Fibroblast of lung (primary cell): ENCODE measurements at regions not wholly inside any gene's neighbourhood (a gene's known extent, or its start where the extent isn't known, plus 50 kb on each side); places are given as distances from the start of the nearest gene placed in this dataset.

Source experiments
- DNase-seq, 2 donors: peaks; one replicate each; pipeline versions ENCODE4 v3.0.0 to v3.0.0-alpha.2; 2010; ENCODE audit warnings: low read depth in 2 of 2
- H2AFZ ChIP-seq: 2 replicates; pipeline ENCODE4 v1.5.1; 2012; ENCODE audit warnings: low read length, control low read depth, inconsistent platforms
- H3K27ac ChIP-seq: 2 replicates; pipeline ENCODE4 v1.5.1; 2011; ENCODE audit warnings: low read length, control low read depth; ENCODE audit not compliant: insufficient read depth
- H3K27me3 ChIP-seq: 2 replicates; pipeline ENCODE4 v1.5.1; 2011; ENCODE audit warnings: mild to moderate bottlenecking, low read length; ENCODE audit not compliant: control insufficient read depth, insufficient read depth
- H3K36me3 ChIP-seq: 2 replicates; pipeline ENCODE4 v1.5.1; 2011; ENCODE audit warnings: low read length; ENCODE audit not compliant: control insufficient read depth, insufficient read depth
- H3K4me1 ChIP-seq: 2 replicates; pipeline ENCODE4 v1.5.1; 2011; ENCODE audit warnings: low read length; ENCODE audit not compliant: control insufficient read depth, insufficient read depth; ENCODE audit errors: extremely low read depth
- H3K4me2 ChIP-seq: 2 replicates; pipeline ENCODE4 v1.5.1; 2011; ENCODE audit warnings: low read length, control low read depth; ENCODE audit not compliant: insufficient read depth; ENCODE audit errors: extremely low read depth
- H3K4me3 ChIP-seq, 4 experiments: fragments of 200-600 bp in 1 of 4; sonication (generic) in 1 of 4; replicated peaks in 1 of 4; 2 replicates each; pipeline ENCODE4 v1.5.1; 2011 to 2016; ENCODE audit warnings: low read length in 4 of 4, low read depth in 3 of 4, mild to moderate bottlenecking in 3 of 4, control low read depth in 2 of 4, inconsistent platforms in 1 of 4, mixed read lengths in 1 of 4; ENCODE audit not compliant: insufficient read depth in 1 of 4; ENCODE audit errors: control extremely low read depth in 1 of 4
- H3K79me2 ChIP-seq: 2 replicates; pipeline ENCODE4 v1.5.1; 2012; ENCODE audit warnings: mild to moderate bottlenecking, low read length, inconsistent platforms; ENCODE audit not compliant: control insufficient read depth, insufficient read depth
- H3K9ac ChIP-seq: 2 replicates; pipeline ENCODE4 v1.5.1; 2011; ENCODE audit warnings: mild to moderate bottlenecking, low read length, control low read depth; ENCODE audit not compliant: insufficient read depth
- H3K9me3 ChIP-seq: 2 replicates; pipeline ENCODE4 v1.5.1; 2012; ENCODE audit warnings: low read depth, low read length; ENCODE audit not compliant: control insufficient read depth, insufficient read depth
- H4K20me1 ChIP-seq: 2 replicates; pipeline ENCODE4 v1.5.1; 2011; ENCODE audit warnings: low read length; ENCODE audit not compliant: control insufficient read depth, insufficient read depth; ENCODE audit errors: extremely low read depth
- EZH2 ChIP-seq: IDR thresholded peaks from 2 replicates; pipeline ENCODE4 v1.5.1; 2012; ENCODE audit warnings: low read length, control low read depth, mild to moderate bottlenecking; ENCODE audit errors: missing control alignments
- TF ChIP-seq, protein P1 (sequence below), 2 donors: IDR thresholded peaks in 1 of 2; conservative IDR thresholded peaks in 1 of 2; 1 replicate in 1 of 2; 2 replicates in 1 of 2; pipeline ENCODE4 v1.5.1; 2011 to 2012; ENCODE audit warnings: low read length in 2 of 2, control low read depth in 1 of 2, inconsistent platforms in 1 of 2, low read depth in 1 of 2, mild to moderate bottlenecking in 1 of 2

- Histone ChIP-seq H4K20me1 (no peaks in the 10 kb centered on the region), H3K27ac (no peak overlapping the region), H3K4me2 (no peak overlapping the region), H2AFZ (no peak overlapping the region), H3K9ac (no peak overlapping the region), H3K4me3 (no peak overlapping the region), H3K9me3 (no peaks in the 10 kb centered on the region), H3K4me1 (peaks cover 2% of the 10 kb centered on the region), H3K79me2 (no peaks in the 10 kb centered on the region), H3K27me3 (no peaks in the 10 kb centered on the region), H3K36me3 (no peaks in the 10 kb centered on the region)
- no peak for TF ChIP-seq EZH2
- TF ChIP-seq, protein P1, sequence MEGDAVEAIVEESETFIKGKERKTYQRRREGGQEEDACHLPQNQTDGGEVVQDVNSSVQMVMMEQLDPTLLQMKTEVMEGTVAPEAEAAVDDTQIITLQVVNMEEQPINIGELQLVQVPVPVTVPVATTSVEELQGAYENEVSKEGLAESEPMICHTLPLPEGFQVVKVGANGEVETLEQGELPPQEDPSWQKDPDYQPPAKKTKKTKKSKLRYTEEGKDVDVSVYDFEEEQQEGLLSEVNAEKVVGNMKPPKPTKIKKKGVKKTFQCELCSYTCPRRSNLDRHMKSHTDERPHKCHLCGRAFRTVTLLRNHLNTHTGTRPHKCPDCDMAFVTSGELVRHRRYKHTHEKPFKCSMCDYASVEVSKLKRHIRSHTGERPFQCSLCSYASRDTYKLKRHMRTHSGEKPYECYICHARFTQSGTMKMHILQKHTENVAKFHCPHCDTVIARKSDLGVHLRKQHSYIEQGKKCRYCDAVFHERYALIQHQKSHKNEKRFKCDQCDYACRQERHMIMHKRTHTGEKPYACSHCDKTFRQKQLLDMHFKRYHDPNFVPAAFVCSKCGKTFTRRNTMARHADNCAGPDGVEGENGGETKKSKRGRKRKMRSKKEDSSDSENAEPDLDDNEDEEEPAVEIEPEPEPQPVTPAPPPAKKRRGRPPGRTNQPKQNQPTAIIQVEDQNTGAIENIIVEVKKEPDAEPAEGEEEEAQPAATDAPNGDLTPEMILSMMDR (conservative IDR thresholded peaks at IDR 0.05 in 1 of 2, IDR thresholded peaks at IDR 0.05 in 1 of 2; ENCODE audit: low read depth in 1 of 2, low read length in 2 of 2) = no peak
- no peak for DNase-seq
These were observed 704.3 kb upstream of the ADAMTS5 start for GRCh38 chr21:27671207-27671606.

- Histone ChIP-seq H2AFZ (no peak overlapping the region), H3K4me2 (no peak overlapping the region), H3K4me1 (peaks cover under 1% of the 10 kb centered on the region), H3K9me3 (no peaks in the 10 kb centered on the region), H3K27me3 (no peaks in the 10 kb centered on the region), H3K9ac (no peak overlapping the region), H3K4me3 (no peak overlapping the region), H3K79me2 (no peaks in the 10 kb centered on the region), H4K20me1 (no peaks in the 10 kb centered on the region), H3K36me3 (no peaks in the 10 kb centered on the region), H3K27ac (no peak overlapping the region)
- TF ChIP-seq, protein P1 (conservative IDR thresholded peaks at IDR 0.05 in 1 of 2, IDR thresholded peaks at IDR 0.05 in 1 of 2; ENCODE audit: low read depth in 1 of 2, low read length in 2 of 2) = no peak
- no peak for TF ChIP-seq EZH2
- DNase-seq = no peak
These were observed 686.6 kb upstream of the ADAMTS5 start for GRCh38 chr21:27653481-27653880.

- Histone ChIP-seq H4K20me1 (no peaks in the 10 kb centered on the region), H3K4me3 (no peak overlapping the region), H3K4me1 (peaks cover 3% of the 10 kb centered on the region), H3K27me3 (no peaks in the 10 kb centered on the region), H3K36me3 (no peaks in the 10 kb centered on the region), H3K9me3 (no peaks in the 10 kb centered on the region), H3K9ac (no peak overlapping the region), H3K4me2 (no peak overlapping the region), H3K27ac (peak overlapping the region; percentile 48), H3K79me2 (no peaks in the 10 kb centered on the region), H2AFZ (no peak overlapping the region)
- no peak for DNase-seq
- TF ChIP-seq EZH2 = no peak
- TF ChIP-seq, protein P1 (conservative IDR thresholded peaks at IDR 0.05 in 1 of 2, IDR thresholded peaks at IDR 0.05 in 1 of 2; ENCODE audit: low read depth in 1 of 2, low read length in 2 of 2) = no peak
These were observed 682.9 kb upstream of the ADAMTS5 start for GRCh38 chr21:27649762-27650161.
